Stomach (tissue), 4 donors: ENCODE measurements at regions not wholly inside any gene's neighbourhood (a gene's known extent, or its start where the extent isn't known, plus 50 kb on each side); places are given as distances from the start of the nearest gene placed in this dataset.

ENCODE experiments used
- EP300 ChIP-seq: sonication (generic); formaldehyde crosslinking; IDR thresholded peaks from one replicate; pipeline ENCODE4 v1.6.1; 2017; ENCODE audit warnings: antibody characterized with exemption
- POLR2A ChIP-seq, 4 donors: fragments of 450-650 bp; IDR thresholded peaks; one replicate each; pipeline ENCODE4 v1.6.1; 2016; ENCODE audit warnings: antibody characterized with exemption in 4 of 4, control low read depth in 2 of 4, mild to moderate bottlenecking in 1 of 4, moderate library complexity in 1 of 4
- TF ChIP-seq, protein P1 (sequence below), 7 experiments: fragments of 450-650 bp in 4 of 7; fragments of 200-600 bp in 3 of 7; sonication (generic) in 3 of 7; IDR thresholded peaks; one replicate each; pipeline ENCODE4 v1.5.1; 2016 to 2019; ENCODE audit warnings: antibody characterized with exemption in 7 of 7, control low read depth in 2 of 7, mild to moderate bottlenecking in 1 of 7

GRCh38 chr16:82358606-82359221 lies 188.7 kb upstream of the MPHOSPH6 start:
- no peak for TF ChIP-seq POLR2A (IDR thresholded peaks at IDR 0.05)
- TF ChIP-seq, protein P1, sequence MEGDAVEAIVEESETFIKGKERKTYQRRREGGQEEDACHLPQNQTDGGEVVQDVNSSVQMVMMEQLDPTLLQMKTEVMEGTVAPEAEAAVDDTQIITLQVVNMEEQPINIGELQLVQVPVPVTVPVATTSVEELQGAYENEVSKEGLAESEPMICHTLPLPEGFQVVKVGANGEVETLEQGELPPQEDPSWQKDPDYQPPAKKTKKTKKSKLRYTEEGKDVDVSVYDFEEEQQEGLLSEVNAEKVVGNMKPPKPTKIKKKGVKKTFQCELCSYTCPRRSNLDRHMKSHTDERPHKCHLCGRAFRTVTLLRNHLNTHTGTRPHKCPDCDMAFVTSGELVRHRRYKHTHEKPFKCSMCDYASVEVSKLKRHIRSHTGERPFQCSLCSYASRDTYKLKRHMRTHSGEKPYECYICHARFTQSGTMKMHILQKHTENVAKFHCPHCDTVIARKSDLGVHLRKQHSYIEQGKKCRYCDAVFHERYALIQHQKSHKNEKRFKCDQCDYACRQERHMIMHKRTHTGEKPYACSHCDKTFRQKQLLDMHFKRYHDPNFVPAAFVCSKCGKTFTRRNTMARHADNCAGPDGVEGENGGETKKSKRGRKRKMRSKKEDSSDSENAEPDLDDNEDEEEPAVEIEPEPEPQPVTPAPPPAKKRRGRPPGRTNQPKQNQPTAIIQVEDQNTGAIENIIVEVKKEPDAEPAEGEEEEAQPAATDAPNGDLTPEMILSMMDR (IDR thresholded peaks at IDR 0.05) = no peak
- TF ChIP-seq EP300 = no peak
